K562 (cell line): ENCODE measurements at regions not wholly inside any gene's neighbourhood (a gene's known extent, or its start where the extent isn't known, plus 50 kb on each side); places are given as distances from the start of the nearest gene placed in this dataset.

ENCODE experiments used
- ATAC-seq: fragments of 200-7000 bp; cut with Tn5 transposase; 3 replicates; pipeline ENCODE4 v1.9.1; 2020; ENCODE audit warnings: moderate library complexity
- BruUV-seq: library from RNA; stranded (reverse); fragments of 400-500 nt; replicated peaks from 2 replicates; lab custom pipeline; 2021; lab: Mats Ljungman, UMichigan
- CTCF ChIA-PET: fragments of 300-600 bp; formaldehyde crosslinking; extraction: SDS; loops from one replicate; lab custom pipeline; 2021; ENCODE audit warnings: low intra/inter-chr PET ratio; lab: Yijun Ruan, JAX
- POLR2A ChIA-PET: fragments of 300-600, 350-650 bp; sonication (Branson Sonifier 250); formaldehyde crosslinking; extraction: SDS; loops from one replicate; lab custom pipeline; 2021; ENCODE audit warnings: antibody characterized with exemption, inconsistent platforms; lab: Yijun Ruan, JAX
- DNase-seq, 4 experiments: peaks; one replicate each; pipeline versions ENCODE4 v3.0.0 to v3.0.0-alpha.2; 2011 to 2018; ENCODE audit warnings: low spot score in 3 of 4, mixed read lengths in 3 of 4; ENCODE audit errors: extremely low read depth in 1 of 4
- FAIRE-seq: peaks from 2 replicates; lab custom pipeline; 2011; peaks lifted over from hg19 to GRCh38; lab: Jason Lieb, UNC
- H2AFZ ChIP-seq: 2 replicates; pipeline ENCODE4 v1.6.0; 2011; ENCODE audit warnings: low read depth, low read length, control low read depth, inconsistent platforms
- H3K27ac ChIP-seq: fragments of 200-600 bp; 3 replicates; pipeline ENCODE4 v1.8.0; 2011; ENCODE audit warnings: low read depth, mild to moderate bottlenecking, control low read depth, inconsistent platforms, low read length, moderate library complexity, mixed read lengths; ENCODE audit errors: extremely low read depth
- H3K27me3 ChIP-seq, 2 experiments: fragments of 300-600 bp in 1 of 2; 2 replicates in 1 of 2; 3 replicates in 1 of 2; pipeline versions ENCODE4 v1.6.0 to v1.8.0; 2011; ENCODE audit warnings: inconsistent platforms in 2 of 2, low read length in 2 of 2, mild to moderate bottlenecking in 1 of 2, mixed read lengths in 1 of 2, moderate library complexity in 1 of 2; ENCODE audit not compliant: control insufficient read depth in 2 of 2, insufficient read depth in 2 of 2
- H3K36me3 ChIP-seq: fragments of 300-600 bp; 3 replicates; pipeline ENCODE4 v1.8.0; 2011; ENCODE audit warnings: mild to moderate bottlenecking, low read length, inconsistent platforms; ENCODE audit not compliant: control insufficient read depth, insufficient read depth
- H3K4me1 ChIP-seq, 2 experiments: fragments of 200-600 bp in 1 of 2; replicated peaks in 1 of 2; 2 replicates in 1 of 2; 3 replicates in 1 of 2; pipeline versions ENCODE4 v1.5.1 to v1.8.0; 2011; ENCODE audit warnings: inconsistent platforms in 2 of 2, low read length in 2 of 2, mild to moderate bottlenecking in 1 of 2, mixed read lengths in 1 of 2, moderate library complexity in 1 of 2; ENCODE audit not compliant: control insufficient read depth in 2 of 2, insufficient read depth in 2 of 2
- H3K4me2 ChIP-seq: 2 replicates; pipeline ENCODE4 v1.6.1; 2011; ENCODE audit warnings: low read length, control low read depth, inconsistent platforms, mixed read lengths; ENCODE audit not compliant: insufficient read depth
- H3K4me3 ChIP-seq: fragments of 200-600 bp; sonication (generic), shearing (Covaris generic); 2 replicates; pipeline ENCODE4 v1.5.1; 2016; ENCODE audit warnings: control low read depth, inconsistent platforms
- H3K79me2 ChIP-seq: fragments of 200-600 bp; 3 replicates; pipeline ENCODE4 v1.8.0; 2011; ENCODE audit warnings: low read length, inconsistent platforms; ENCODE audit not compliant: control insufficient read depth, insufficient read depth
- H3K9ac ChIP-seq, 2 experiments: 2 replicates each; pipeline versions ENCODE4 v1.6.0 to v1.6.1; 2011; ENCODE audit warnings: low read depth in 2 of 2, low read length in 2 of 2, control low read depth in 1 of 2, inconsistent platforms in 1 of 2, mild to moderate bottlenecking in 1 of 2, mixed read lengths in 1 of 2; ENCODE audit not compliant: insufficient read depth in 1 of 2
- H3K9me1 ChIP-seq: one replicate; pipeline ENCODE4 v1.6.0; 2011; ENCODE audit warnings: inconsistent platforms, mild to moderate bottlenecking, low read length, moderate library complexity; ENCODE audit not compliant: control insufficient read depth, insufficient read depth
- H3K9me3 ChIP-seq: replicated peaks from 2 replicates; pipeline ENCODE4 v1.5.1; 2011; ENCODE audit warnings: low read depth, low read length, inconsistent platforms; ENCODE audit not compliant: control insufficient read depth, insufficient read depth
- H4K20me1 ChIP-seq: replicated peaks from 2 replicates; pipeline ENCODE4 v1.6.1; 2011; ENCODE audit warnings: low read length, inconsistent platforms, mixed read lengths; ENCODE audit not compliant: control insufficient read depth, insufficient read depth
- C11orf30 ChIP-seq: fragments of 450-650 bp; IDR thresholded peaks from 2 replicates; pipeline ENCODE4 v1.6.1; 2016; ENCODE audit warnings: low read depth, mild to moderate bottlenecking
- CBFA2T3 ChIP-seq: fragments of 450-650 bp; IDR thresholded peaks from 2 replicates; pipeline ENCODE4 v1.6.1; 2017
- EGR1 ChIP-seq: fragments of 450-650 bp; conservative IDR thresholded peaks from 2 replicates; pipeline ENCODE4 v1.6.1; 2017; ENCODE audit warnings: mild to moderate bottlenecking
- FOSL1 ChIP-seq: fragments of 200-800 bp; sonication (Bioruptor generic); conservative IDR thresholded peaks from 2 replicates; pipeline ENCODE4 v1.6.1; 2016; ENCODE audit warnings: missing genetic modification characterization, missing compliant biosample characterization
- FOXJ3 ChIP-seq: sonication (generic); formaldehyde crosslinking; IDR thresholded peaks from 2 replicates; pipeline ENCODE4 v1.4.0; 2020; ENCODE audit warnings: mild to moderate bottlenecking, missing genetic modification reagents
- KDM2B ChIP-seq: fragments of 250-450 bp; sonication (Bioruptor Pico); IDR thresholded peaks from 2 replicates; pipeline ENCODE4 v1.8.0; 2021; ENCODE audit warnings: mild to moderate bottlenecking, moderate library complexity
- MAFK ChIP-seq: IDR thresholded peaks from 2 replicates; pipeline ENCODE4 v1.6.1; 2011; ENCODE audit warnings: low read length, improper control_type of control experiment
- MEIS2 ChIP-seq: fragments of 450-650 bp; IDR thresholded peaks from 2 replicates; pipeline ENCODE4 v1.6.1; 2014; ENCODE audit warnings: mild to moderate bottlenecking; ENCODE audit not compliant: partially characterized antibody
- NFE2 ChIP-seq: IDR thresholded peaks from 2 replicates; pipeline ENCODE4 v1.6.1; 2014; ENCODE audit warnings: antibody characterized with exemption, low read depth
- SMAD3 ChIP-seq: fragments of 450-650 bp; formaldehyde crosslinking; conservative IDR thresholded peaks from 2 replicates; pipeline ENCODE4 v1.4.0; 2020; ENCODE audit warnings: mild to moderate bottlenecking
- SNIP1 ChIP-seq: fragments of 450-650 bp; IDR thresholded peaks from 2 replicates; pipeline ENCODE4 v1.7.1; 2017; ENCODE audit warnings: low read depth, mild to moderate bottlenecking
- ZHX1 ChIP-seq: fragments of 150-350 bp; conservative IDR thresholded peaks from 2 replicates; pipeline ENCODE4 v1.6.1; 2014; ENCODE audit warnings: low read length
- ZNF263 ChIP-seq: sonication (generic); formaldehyde crosslinking; IDR thresholded peaks from 2 replicates; pipeline ENCODE4 v1.8.0; 2022; ENCODE audit warnings: mild to moderate bottlenecking, missing genetic modification reagents, borderline replicate concordance
- WGBS: fragments of 100-300 bp; shearing (Covaris generic); methylation state at CpG from one replicate; pipeline ENCODE4 v1.1.6; 2016; ENCODE audit warnings: low coverage, mixed read lengths; ENCODE audit not compliant: insufficient coverage; ENCODE audit errors: missing lambda C conversion rate; 5-methylcytosine and 5-hydroxymethylcytosine counted together
- in situ Hi-C: fragments of 300-500 bp; cut with MboI; formaldehyde crosslinking; loops from 4 replicates; pipeline ENCODE4 v1.15.0; 2018; ENCODE audit warnings: inconsistent platforms, mixed read lengths
- intact Hi-C: fragments of 100-400 bp; cut with micrococcal nuclease; formaldehyde crosslinking; loops from 2 replicates; pipeline ENCODE4 v1.14.2; 2022
- TF ChIP-seq, protein P1 (sequence below): fragments of 250-450 bp; sonication (Bioruptor Pico); IDR thresholded peaks from 2 replicates; pipeline ENCODE4 v1.4.0; 2020
- TF ChIP-seq, protein P2 (sequence below): fragments of 250-450 bp; sonication (Bioruptor Pico); IDR thresholded peaks from 2 replicates; pipeline ENCODE4 v1.5.0; 2022; ENCODE audit warnings: mild to moderate bottlenecking

DNA sequence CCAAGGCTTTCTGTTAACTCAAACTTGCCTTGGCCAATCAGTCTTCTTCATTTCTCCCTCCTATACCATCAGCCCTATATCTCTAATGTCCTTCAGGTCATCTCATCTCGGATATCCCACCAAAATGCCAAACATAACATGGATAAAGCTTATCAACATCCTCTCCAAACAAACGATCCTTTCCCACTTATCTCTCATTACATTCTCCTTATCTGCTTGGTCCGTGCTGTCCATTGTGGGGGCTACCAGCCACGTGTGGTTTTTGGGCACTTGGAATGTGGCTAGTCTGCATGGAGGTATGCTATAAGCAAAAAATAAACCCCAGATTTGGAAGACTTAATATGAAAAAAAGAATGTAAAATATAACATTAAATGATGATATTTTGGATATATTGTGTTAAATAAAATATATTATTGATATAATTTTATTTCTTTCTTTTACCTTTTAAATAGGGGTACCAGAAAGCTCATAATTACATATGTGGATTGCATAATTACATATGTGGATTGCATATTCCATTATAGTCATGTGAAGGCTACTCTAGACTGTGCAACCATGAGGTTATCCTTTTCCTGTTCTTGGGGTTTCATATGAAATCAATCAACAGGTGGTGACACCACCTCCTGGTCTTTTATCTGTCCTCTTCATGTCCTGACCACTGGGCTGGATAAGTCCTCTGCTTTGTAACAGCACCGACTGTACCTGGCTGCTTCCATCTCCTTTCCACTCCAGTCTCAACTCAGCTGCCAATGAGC lies 123.0 kb downstream of the CD83 start (continued):
- TF ChIP-seq, protein P1, sequence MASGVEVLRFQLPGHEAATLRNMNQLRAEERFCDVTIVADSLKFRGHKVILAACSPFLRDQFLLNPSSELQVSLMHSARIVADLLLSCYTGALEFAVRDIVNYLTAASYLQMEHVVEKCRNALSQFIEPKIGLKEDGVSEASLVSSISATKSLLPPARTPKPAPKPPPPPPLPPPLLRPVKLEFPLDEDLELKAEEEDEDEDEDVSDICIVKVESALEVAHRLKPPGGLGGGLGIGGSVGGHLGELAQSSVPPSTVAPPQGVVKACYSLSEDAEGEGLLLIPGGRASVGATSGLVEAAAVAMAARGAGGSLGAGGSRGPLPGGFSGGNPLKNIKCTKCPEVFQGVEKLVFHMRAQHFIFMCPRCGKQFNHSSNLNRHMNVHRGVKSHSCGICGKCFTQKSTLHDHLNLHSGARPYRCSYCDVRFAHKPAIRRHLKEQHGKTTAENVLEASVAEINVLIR: no peak
- TF ChIP-seq EGR1 (no peak), MEIS2 (peak; percentile 59), CBFA2T3 (peak; percentile 90)
- TF ChIP-seq, all 486 proteins: peak for 31

DNA sequence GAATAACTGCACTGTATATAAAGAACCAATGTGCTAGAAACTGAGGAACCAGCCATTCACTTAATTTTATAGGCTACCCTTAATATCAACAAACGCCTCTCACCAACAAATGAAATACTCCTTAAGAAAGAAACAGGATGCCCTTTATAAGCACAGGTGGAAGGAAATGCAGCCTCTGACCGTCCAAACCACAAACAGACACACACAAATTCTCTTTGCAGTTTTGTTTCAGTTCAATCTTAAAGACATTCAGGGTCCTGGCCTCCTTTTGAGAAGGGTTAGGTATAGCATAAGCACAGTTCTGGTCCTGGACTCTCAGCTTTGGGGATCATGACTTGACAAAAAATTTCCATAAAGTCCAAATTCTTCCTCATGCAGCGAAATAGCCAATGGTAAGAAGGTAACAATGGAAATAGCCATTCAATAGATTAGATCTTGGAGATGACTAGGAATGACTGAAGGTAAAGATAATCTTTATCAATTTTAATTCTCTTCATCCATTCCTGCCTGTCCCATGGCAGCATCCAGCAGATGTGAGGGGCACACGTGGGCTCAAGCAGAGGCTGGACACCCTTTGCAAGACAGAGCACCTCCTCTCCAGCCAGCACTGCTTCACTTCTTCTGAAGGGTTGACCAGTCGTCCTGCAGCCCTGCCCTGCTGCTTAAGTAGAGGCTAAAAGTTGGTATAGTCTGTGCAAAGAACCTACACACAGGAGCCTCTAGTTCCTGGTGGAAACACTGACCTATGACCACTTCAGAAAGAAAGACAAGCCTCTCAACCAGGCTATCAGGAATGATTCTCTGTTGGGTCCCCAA lies 123.9 kb downstream of the CD83 start:
- peaks cover 0 to 13% of the 10 kb centered on the region in 2 experiments; a peak in 3 of 5 replicates for H3K4me1 ChIP-seq
- H3K4me2 ChIP-seq: no peak overlapping the region
- no peaks in the 10 kb centered on the region for H3K9me1 ChIP-seq
- H4K20me1 ChIP-seq: no peaks in the 10 kb centered on the region
- in situ Hi-C loops (no loop called here), intact Hi-C loops (no loop called here)
- ATAC-seq (no peak), DNase-seq (no peak), FAIRE-seq (no peak)
- ChIA-PET POLR2A (no interaction called here), CTCF (no interaction called here)
- H3K36me3 ChIP-seq: no peaks in the 10 kb centered on the region
- no TSS peak for BruUV-seq
- H3K9ac ChIP-seq: no peak overlapping the region
- H3K79me2 ChIP-seq: no peaks in the 10 kb centered on the region
- H3K27me3 ChIP-seq: peaks cover under 1 to 3% of the 10 kb centered on the region in 2 experiments; a peak in 3 of 5 replicates
- no peak overlapping the region for H3K4me3 ChIP-seq
- H2AFZ ChIP-seq: no peak overlapping the region
- 9% methylated on average over 5 of the region's 5 CpGs for WGBS
- no peak overlapping the region for H3K27ac ChIP-seq
- H3K9me3 ChIP-seq: no peaks in the 10 kb centered on the region
- TF ChIP-seq SNIP1 (no peak), NFE2 (peak; percentile 61), FOXJ3 (CRISPR knock-in tag) (no peak), FOSL1 (tag) (no peak), KDM2B (no peak), C11orf30 (peak; percentile 60), SMAD3 (CRISPR knock-in tag) (no peak), MAFK (peak; percentile 37; the same call in 1 of the 2 replicates), ZNF263 (CRISPR knock-in tag) (no peak), ZHX1 (no peak)
- TF ChIP-seq, protein P2, sequence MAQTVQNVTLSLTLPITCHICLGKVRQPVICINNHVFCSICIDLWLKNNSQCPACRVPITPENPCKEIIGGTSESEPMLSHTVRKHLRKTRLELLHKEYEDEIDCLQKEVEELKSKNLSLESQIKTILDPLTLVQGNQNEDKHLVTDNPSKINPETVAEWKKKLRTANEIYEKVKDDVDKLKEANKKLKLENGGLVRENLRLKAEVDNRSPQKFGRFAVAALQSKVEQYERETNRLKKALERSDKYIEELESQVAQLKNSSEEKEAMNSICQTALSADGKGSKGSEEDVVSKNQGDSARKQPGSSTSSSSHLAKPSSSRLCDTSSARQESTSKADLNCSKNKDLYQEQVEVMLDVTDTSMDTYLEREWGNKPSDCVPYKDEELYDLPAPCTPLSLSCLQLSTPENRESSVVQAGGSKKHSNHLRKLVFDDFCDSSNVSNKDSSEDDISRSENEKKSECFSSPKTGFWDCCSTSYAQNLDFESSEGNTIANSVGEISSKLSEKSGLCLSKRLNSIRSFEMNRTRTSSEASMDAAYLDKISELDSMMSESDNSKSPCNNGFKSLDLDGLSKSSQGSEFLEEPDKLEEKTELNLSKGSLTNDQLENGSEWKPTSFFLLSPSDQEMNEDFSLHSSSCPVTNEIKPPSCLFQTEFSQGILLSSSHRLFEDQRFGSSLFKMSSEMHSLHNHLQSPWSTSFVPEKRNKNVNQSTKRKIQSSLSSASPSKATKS (CRISPR knock-in tag): no peak
